Activated CD4-positive, CD25-positive, alpha-beta regulatory T cell treated with anti-CD3 and anti-CD28 coated beads, Interleukin-2, amount 50 U/mL, for 72 hours (primary cell): ENCODE measurements at regions not wholly inside any gene's neighbourhood (a gene's known extent, or its start where the extent isn't known, plus 50 kb on each side); places are given as distances from the start of the nearest gene placed in this dataset.
A peak's percentile ranks its signal among the peaks of the same experiment; 100 is the strongest.
"Not testable (repeated sequence)": the region's sequence is repeated elsewhere in the genome, so short reads cannot be mapped to it uniquely, and the experiment has no call there.

ENCODE experiments used
- DNase-seq: peaks from one replicate; pipeline ENCODE4 v3.0.0; 2021

DNA sequence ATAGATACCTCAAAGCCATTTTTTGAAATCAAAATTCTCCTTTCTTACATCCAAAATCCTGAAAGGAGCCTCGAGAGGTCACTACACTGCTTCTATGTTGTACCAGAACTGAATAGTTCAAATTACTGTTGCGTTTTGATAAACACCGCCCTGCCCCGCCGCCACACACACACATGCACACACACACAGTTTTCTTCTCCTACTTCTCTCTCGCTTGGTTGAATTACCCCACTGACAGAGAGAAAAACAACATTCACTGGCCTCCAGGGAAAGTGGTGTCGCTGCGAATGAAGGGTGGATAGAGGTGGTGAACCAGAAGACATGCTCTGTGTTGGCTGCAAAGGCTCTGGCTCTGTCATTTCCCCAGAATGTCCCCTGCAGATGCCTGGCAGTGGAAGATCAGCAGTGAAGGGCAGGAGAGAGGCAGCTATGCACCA, 183.4 kb upstream of the RFC3 start:
- no peak for DNase-seq

DNA sequence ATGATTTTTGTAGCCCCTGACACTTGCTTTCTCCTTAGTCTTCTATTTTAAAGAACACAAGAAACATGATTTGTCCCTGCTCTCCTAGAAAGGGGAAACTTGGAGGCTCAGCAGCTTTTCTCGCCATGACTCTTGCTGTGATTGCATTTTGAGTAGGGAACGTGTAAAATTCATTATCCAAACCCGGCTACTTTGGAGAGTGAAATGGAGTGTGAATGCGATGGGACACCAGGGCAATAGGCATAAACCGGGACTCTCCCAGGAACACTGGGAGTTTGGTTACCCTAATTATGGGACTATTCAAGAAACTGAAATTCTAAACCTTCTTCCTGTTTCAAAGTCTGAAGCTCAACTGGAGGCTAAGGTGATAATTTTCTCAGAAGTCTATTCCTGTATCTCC, 181.7 kb upstream of the RFC3 start:
- no peak for DNase-seq

DNA sequence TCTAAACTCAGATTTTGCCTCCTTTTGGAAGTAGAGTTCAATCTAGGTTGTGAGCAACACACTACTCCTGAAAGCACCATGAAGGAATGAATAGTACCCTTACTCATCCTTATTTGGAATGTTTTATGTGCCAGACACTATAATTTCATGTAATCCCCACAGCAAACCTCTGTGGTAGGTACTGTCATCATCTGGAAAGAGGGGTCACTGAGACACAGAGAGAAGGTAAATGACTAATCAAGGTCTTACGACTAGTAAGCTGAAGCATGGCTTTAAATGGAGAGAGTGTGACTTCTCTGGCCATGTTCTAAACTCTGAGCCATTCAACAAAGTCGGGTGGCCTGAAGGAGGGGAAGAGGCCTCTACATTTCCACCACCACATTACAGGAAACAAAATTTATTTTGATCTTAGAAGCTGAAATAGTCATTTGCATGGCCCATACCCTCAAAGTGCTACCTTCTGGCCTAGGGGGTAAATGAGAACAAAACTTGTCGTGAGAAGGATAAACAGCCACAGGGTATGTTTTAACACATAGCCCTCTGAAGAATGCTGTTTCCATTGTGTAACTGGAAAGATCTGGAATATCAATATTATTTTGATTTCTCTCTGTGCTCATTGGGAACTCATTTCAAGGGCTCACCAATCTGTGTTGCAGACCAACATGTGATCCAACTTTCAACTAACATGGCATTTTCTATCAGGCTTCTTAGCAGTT, 180.8 kb upstream of the RFC3 start:
- no peak for DNase-seq

DNA sequence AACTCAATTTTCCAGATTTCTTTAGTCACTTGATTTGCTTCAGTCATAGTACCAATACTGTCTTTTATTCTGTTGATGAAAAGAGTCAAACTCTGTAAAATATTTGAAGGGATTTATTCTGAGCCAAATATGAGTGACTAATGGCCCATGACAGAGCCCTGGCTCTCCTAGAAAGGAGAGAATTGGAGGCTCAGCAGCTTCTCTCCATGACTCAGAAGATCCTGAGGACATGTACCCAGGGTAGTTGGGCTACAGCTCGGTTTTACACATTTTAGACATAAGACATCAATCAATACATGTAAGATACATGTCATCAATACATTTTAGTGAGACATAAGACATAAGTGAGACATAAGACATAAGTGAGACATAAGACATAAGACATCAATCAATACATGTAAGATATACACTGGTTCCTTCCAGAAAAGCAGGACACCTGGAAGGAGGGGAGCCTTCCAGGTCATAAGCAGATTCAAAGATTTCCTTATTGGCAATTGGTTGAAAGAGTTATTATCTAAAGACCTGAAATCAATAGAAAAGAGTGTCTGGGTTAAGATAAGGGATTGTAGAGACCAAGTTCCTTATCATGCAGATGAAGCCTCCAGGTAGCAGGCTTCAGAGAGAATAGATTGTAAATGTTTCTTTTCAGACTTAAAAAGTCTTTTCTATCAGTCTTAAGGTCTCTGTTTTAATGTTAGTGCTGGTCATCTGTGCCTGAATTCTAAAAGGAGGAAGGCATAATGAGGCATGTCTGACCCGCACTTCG, 179.8 kb upstream of the RFC3 start:
- no peak for DNase-seq

DNA sequence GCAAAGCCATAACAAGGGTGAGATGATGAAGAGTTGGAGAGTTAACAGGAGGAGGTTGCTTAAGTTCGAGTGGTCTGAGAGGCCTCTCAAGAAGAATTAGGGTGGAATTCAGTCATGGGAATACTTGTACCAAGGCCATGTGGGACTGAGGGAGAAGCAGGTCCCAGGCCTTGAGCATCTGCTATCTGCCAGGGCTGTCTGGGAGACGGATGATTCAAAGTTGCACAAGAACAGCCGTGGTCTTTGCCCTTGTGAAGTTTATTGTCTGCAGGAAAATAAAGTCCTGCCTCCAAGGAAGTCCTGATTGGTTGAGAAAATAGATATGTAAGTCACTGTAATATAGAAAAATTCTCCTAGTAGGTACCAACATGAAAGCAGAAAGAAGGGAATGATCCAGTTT, 178.8 kb upstream of the RFC3 start:
- DNase-seq: no peak

DNA sequence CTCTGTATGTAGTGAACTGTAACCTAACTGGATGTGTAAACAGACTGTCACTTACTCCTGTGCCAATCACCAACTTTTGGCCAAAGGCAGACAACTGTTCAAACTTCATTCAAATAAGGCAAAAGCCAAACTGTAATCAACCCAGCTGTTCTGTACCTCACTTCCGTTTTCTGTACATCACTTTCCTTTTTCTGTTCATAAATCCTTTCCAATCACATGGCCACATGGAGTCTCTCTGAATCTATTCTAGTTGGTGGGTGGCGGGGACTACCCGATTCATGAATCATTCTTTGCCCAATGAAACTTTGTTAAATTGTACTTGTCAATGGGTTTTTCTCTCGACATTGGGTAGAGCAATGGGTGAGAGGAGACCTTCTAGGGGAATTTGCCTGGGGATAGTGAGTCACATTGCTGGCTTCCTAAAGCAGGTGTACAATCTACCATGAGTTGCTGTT, 178.3 kb upstream of the RFC3 start:
- DNase-seq: peak; percentile 36

DNA sequence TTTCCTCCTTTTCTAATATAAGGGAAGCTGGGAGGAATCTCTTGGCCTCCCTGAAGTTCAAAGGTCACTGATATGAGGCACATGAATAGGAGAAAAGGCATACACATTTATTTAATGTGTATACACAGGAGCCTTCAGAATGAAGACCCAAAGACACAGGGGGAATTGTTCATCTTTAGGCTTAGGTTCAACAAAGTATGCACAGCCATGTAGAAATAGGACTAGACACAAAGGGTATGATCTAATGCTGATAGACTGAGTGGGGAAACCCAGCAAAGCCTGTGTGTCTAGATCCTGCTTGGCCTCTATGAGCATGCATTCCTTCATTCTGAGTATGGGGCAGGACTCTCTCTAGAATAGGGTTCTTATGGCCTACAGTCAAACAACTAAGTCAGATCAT, 177.1 kb upstream of the RFC3 start:
- DNase-seq: no peak

DNA sequence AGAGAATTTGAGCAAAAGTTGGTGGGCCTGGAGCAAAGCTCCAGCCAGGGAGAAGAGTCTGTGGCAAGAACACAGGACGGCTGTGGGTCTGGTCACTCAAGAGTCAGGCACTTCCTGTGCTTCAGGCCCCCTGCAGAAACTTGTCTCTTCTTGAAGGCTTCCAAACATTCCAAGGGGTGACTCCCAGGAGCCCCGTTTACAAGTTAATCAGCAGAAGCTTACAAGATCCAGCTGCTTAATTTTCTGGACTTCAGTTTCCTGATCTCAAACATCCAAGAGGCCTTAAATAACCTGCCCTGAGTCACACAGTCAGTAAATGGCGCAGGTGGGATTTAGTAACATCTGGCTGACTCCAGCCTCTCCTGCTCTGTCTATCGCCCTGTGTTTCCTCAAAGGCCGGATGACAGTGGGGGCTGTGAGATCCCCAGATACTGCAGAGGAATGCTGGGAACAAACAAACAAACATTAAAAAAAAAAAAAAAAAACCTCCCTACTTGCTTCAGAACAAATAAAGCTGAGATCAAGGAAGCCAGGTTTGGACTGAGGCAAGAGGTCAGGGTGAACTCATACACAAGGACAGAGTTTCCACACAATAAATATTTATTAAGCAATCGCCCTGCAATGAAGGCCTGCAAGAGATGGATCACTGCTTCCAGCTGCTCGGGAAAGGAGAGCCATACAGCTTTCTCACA, 175.4 kb upstream of the RFC3 start:
- DNase-seq: no peak

DNA sequence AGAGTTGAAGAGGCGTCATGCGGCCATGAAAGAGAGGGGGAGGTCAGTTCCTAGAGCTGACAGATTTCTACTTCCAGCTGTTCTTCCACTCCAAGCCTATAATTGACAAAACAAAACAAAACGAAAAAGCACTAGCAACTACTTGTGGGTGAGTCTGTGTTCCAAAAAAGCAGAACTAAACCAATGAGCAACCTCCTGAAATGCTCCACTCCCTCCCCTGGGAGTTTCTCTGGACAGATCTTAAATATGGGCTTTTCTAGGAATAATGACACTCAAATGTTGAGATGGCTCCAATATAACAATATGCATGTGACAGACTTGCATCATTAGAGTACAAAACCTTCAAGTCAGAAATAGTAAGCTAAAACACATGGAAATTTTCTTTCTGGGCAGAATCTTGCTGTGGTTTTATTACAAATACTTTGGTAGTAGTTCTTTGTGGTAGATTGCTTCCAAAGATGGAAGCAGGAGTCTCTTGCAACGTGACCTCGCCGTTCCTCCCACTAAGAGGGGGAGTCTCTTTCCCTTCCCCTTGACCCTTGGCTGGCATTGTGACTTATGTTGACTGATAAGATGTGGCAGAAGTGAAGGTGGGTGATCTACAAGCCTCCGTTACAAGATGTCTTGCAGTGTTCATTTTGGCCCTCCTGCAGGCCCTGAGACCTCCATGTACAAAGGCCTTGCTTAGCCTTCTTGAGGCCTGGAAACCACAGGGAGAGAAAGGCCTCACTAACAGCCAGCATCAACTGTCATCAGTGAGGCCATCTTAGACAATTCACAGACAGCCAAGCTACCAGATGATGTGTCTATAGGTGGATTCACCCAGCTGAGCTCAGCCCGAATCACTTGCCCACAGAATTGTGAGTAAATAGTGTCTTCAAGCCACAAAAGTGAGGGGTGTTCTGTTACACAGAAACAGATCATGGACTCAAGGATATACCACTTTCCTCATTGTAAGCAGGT, 173.1 kb upstream of the RFC3 start:
- DNase-seq: no peak

DNA sequence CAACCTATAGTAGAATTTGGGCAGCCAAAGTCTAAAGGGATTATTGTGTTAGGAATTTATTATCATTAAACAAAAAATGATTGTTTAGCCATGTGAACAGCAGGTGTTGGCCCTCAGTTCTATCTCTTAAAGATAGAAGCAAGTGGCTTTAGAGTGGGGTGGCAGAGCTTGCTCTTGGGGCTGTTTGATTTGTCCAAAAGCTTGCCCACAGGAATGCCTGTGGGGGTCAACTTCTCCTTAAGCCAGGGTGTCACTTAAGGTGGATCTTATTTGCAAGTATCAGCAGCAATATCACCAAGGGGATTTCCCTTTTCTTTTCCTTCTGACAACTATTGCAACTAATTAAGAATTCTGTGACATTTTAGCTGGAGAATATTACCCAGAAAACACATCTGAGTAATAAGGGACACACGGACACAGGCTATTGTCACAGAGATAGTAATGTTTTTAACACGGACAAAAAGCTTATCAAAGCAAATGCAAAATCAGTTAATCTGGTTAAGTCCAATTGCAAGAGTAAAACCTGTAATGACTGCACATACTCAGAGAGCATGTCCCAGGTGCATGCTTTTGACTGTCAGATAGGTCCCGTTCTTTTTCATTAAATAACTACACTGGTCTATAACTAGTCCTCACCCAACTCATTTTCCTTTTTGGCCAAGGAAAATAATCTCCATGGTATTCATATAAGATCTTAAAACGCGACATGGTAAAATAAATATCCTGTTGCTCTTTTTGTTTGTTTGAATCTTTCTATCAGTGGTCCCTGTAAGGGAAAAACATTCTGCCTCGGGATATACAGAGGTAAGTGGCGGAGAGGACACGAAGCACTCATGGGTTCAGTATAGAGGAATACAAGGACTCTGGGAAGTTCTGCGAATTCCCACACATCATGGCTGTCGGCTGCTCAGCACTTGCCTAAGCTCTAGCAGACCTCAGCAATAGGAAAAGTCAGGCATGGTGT, 172.1 kb upstream of the RFC3 start:
- no peak for DNase-seq

DNA sequence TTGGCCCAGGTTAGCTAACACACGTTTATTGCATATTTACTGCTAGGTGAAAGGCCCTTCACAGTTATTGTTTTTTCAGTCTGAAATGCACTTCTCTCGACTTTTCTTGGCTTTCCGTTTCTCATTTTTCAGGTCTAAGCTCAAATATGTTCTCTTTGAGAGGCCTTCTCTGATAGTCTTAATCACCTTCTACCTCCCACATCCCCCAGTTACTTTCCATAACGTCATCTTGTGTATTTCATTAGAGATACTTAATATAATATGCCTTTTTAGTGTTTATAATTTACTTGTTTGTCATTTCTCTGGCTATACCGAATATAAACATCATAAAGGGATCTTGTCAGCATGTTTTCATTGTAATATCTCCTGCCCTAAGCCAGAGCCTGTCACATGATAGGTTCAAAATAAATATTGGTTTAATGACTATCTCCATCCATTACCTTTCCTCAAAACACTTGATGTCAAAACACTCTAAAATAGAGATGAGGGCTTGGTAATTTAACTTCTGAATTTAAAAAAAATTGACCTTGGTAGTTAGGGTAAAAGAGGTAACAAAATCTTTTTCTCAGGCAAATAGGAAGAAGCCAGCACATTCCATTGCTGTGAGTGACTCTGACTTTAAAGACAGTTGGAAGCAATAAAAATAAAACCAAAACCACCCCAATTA, 168.6 kb upstream of the RFC3 start:
- DNase-seq: no peak

DNA sequence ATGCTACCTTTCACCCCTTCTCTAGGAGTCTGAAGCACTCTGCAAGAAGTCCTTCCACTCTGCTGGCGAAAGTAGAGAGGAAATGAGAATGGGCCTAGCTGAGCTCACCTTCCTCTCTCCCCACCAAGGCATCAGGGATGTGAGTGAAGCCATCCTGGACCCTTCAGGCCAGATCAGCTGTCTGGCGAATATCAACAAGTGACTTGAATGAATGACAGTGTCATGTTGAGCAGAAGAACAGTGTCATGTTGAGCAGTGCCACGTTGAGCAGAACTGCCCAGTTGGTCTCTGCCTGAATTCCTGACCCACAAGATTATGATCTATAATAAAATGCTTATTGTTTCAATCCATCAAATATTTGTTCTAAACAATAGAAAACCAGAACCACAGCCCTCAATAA, 166.2 kb upstream of the RFC3 start:
- no peak for DNase-seq

DNA sequence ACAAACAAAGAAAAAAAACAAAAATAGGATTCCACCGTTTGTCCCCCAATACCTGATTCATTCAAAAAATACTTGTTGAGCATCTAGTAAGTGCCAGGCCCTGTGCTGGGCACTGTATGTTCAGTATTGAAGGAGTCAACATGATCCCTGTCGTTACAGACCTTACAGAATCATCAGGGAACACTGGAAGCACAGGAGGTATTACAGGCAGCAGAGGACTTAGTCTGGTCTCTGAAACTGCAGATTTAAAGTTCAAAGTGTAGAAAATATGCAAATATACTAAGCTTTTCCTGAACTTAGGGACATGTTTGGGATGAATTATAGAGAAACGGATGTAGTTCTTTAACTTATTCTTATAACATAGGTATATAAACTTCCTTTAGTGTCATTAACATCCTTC, 160.7 kb upstream of the RFC3 start:
- no peak for DNase-seq

DNA sequence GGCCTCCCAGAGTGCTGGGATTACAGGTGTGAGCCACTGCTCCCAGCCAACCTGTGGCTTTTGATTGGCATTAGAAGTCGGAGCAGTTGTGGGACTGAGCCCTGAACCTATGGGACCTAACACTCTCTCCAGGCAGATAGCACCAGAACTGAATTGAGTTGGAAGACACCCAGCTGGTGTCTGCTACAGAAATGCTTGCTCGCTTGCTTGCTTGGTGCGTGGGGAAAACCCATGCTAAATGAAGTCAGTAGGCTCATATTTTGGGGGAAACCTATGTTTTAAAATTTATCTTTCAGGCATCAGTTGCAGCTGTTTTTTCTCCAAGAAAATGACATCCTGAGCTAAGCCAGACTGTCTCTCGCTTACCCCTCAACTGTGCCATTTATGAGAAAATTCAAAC, 158.5 kb upstream of the RFC3 start:
- DNase-seq: no peak

DNA sequence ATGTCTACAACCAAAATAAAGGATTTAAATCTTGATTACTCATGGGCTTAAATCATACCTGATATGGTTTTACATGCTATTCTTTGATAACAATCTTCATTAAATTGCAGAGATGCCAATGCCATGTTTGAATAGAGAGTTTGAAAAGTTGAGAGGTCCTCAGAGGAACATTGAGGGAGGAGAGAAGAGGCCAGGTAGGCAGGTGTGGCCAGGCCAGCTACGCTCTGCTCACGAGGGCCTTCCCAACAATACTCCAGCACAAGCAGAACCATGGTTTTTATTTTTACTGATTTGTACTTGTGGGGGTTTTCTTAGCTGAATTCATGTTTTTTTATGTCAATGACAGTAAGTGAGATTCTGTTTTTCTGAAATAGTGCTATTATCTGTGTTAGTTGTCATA, 158.1 kb upstream of the RFC3 start:
- DNase-seq: no peak

DNA sequence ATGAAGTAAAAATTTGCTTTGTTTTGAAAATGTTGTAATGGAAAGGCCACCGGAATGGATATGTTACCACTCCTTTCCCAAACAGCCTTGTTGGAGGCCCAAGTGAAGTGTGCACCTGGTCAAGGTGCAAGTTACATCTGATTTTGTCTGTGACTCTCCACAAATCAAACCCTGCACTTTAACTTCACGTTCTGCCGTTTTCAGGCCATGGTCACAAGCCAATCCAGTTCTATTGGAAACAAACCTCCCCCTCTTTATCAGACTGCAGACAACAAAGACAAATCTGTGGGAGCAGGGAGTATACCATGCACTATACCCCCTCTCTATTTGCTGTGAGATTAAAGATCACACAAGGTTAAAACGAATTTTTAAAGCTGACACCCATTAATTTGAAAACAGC, 155.6 kb upstream of the RFC3 start:
- no peak for DNase-seq

DNA sequence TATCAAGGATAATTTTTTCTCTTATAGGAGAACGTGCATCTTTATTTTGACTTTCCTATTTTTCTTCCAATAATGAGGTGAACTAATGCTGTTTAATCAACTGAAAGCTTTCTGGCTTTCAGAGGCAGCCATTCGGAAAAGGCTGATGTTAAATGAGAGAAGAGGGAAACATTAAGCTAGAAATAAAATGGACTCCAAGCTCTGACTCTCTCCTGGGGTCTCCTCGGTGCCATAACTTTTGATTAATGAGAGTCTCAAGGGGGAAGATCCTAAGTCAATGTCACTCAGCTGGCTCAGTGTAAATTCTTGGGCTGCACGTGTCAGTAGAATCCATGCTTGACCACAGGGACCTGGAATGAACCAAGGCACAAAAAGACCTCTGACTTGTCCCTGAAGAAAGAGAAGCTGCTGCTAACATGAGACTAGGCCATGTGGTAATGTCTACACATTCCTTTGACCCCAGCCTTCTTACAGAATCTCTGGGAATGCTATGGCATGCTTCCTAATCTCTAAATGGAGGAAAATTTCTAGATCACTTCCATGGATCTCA, 152.2 kb upstream of the RFC3 start:
- DNase-seq: no peak

DNA sequence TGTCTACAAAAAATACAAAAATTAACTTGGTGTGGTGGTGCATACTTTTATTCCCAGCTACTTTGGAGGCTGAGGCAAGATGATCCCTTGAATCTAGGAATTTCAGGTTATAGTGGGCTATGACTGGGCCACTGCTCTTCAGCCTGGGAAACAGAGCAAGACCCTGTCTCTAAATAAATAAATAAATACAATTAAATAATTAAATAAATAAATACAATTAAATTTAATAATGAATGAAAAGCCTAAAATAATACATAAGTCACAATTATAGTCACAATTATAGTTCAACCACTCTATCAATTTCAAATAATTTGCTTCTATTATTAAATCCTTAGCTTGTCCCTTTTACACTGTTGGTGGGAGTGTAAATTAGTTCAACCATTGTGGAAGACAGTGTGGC, 146.4 kb upstream of the RFC3 start:
- DNase-seq: no peak

DNA sequence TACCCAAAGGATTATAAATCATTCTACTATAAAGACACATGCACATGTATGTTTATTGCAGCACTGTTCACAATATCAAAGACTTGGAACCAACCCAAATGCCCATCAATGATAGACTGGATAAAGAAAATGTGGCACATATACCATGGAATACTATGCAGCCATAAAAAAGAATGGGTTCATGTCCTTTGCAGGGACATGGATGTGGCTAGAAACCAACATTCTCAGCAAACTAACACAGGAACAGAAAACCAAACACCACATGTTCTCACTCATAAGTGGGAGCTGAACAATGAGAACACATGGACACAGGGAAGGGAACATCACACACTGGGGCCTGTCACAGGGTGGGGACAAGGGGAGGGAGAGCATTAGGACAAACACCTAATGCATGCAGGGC, 145.9 kb upstream of the RFC3 start:
- not testable (repeated sequence) for DNase-seq
